Umbilical cord (tissue), 1 donor: ENCODE measurements at regions not wholly inside any gene's neighbourhood (a gene's known extent, or its start where the extent isn't known, plus 50 kb on each side); places are given as distances from the start of the nearest gene placed in this dataset.

ENCODE experiments used
- DNase-seq: peaks from one replicate; pipeline ENCODE4 v3.0.0-alpha.2; 2015; ENCODE audit warnings: low spot score

- DNase-seq = no peak
These were observed 310.7 kb upstream of the SLC14A2 start for GRCh38 chr18:45304558-45304957.

DNA sequence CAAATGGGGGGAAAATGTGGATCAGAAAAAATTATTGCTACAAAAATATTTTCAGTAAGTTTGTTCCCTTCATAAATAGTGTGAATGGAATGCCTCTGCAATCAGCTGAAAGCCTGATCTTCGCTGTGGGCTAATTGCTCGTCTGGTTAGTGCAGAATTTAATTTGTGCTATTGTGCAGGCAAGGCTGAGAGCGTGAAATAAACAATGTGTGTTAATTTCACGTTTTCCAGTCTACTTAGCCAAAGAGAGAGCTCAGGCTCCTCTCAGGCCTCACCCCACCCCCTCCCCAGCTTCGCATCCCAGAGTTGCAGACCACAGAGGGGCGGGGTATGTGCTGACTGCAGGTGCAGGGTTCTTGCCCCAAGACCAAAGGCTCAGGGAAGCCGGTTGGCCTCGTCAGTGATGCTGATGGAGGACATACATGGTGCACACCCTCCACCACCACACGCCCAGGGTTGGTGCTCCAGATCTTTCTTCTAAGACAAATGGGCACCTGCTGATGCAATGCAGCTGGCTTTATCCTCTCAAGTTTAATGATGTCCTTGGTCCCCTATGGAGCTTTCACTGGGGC lies 302.6 kb upstream of the SLC14A2 start:
- no peak for DNase-seq

GRCh38 chr18:45316127-45316526 lies 299.1 kb upstream of the SLC14A2 start:
- DNase-seq = no peak

GRCh38 chr18:45317948-45318640 lies 297.2 kb upstream of the SLC14A2 start:
- DNase-seq = no peak

- no peak for DNase-seq
These were observed 294.6 kb upstream of the SLC14A2 start for GRCh38 chr18:45320724-45321123.

DNA sequence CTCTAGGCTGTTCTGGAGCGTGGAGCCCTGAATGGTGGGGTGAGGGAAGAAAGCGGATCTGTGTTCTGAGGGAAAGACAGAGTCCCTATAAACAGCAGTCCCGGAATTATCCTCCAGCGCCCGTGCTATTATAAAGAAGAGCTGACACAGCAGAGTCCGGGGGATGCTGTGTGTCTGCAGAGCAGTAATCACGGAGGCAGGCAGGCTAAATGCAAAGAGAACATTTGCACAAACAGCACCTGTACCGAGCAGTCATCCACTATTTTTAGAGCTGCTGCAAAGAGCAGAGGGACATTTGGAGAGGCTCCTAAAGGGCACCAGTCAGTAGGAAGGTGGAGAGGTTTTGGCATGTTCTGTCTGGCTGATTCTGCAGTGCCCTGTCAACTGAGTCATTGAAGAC lies 293.8 kb upstream of the SLC14A2 start:
- peak; percentile 64 for DNase-seq

GRCh38 chr18:45322343-45322742 lies 292.9 kb upstream of the SLC14A2 start:
- DNase-seq = no peak

- no peak for DNase-seq
These were observed 291.2 kb upstream of the SLC14A2 start for GRCh38 chr18:45324101-45324494.

DNA sequence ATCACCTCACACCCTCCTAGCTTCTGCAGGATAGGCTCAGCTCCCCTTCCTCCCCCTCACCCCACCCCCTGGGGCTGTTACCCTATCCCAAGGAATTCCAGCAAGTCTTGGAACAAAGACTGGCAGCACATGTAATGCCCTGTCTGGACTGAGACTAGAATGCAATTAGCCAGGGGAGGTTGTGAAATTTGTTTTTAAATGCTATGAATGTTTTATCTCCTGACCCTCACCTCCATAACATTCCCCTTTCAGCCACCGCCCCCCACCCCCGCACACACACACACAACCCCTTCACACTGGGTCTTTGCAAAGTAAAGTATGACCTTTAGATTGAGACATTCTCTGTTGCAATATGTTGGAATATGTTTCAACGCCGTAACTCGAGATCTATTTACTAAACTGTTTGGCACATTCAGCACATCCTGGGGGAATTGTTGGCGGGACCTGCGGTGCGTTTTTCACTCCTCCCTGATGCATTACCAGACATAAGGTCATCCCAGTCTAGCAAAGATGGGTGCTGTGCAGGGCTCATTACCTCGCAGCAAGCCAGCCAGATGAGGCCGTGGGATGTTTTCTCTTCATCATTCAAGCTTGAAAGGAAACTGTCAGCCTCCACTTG lies 290.7 kb upstream of the SLC14A2 start:
- DNase-seq = no peak

DNA sequence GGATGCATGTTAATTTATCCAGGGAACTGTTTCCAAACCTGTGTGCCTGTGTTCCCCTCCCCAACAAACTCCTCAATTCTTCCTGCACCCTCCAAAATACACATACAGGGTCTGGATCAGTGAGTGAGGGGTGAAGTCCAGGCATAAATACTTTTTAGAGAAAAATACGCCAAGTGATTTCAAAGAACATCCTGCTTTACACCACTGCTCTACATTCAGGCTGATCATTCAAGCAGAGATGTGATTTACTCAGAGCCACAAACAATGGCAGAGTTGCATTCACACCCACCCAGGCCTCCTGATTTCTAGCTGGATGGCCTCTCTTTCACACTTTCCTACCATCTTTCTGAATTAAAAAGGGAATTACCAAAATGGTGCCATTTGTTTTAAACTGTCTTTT lies 289.5 kb upstream of the SLC14A2 start:
- no peak for DNase-seq

- no peak for DNase-seq
These were observed 288.8 kb upstream of the SLC14A2 start for GRCh38 chr18:45326505-45326904.

- no peak for DNase-seq
These were observed 287.0 kb upstream of the SLC14A2 start for GRCh38 chr18:45328296-45328695.

DNA sequence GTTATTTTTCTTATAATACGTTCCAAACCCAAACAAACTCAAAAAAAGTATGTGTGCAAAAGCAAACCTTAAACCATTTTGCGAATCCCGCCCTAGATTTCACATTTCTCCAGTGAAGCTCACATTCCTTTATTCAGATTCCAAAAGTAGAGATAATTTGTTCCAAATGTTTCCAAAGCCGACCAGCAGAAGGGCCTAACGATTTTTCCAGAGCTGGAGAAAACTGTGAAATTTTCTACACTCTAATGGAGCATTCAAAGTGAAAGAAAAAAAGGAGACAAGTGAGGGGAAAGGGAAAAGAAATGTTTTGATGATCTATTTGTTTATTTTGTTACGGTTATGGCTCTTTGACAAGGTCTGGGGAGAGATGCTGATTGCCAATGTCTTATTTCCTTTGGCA lies 286.5 kb upstream of the SLC14A2 start:
- DNase-seq = peak; percentile 70

DNA sequence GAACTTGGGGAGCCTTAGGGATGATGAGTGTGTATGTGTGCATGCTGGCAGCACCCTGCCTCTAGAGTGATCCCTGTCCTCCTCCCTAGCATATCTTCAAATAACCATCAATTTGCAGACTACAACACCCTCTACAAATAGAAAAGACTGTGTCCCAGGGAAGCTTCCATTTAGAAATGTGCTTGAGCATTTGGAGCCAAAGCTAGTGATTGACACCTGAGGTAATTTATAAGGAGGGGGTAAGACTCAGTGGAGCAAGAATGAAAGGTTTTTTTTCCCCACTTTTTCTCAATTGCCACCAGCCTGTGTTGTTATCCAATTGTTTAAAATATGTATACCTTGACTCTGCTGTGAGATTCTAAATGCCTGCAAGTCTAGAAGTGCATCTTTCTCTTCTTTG lies 286.0 kb upstream of the SLC14A2 start:
- DNase-seq = no peak

GRCh38 chr18:45330170-45330594 lies 285.1 kb upstream of the SLC14A2 start:
- DNase-seq = no peak

DNA sequence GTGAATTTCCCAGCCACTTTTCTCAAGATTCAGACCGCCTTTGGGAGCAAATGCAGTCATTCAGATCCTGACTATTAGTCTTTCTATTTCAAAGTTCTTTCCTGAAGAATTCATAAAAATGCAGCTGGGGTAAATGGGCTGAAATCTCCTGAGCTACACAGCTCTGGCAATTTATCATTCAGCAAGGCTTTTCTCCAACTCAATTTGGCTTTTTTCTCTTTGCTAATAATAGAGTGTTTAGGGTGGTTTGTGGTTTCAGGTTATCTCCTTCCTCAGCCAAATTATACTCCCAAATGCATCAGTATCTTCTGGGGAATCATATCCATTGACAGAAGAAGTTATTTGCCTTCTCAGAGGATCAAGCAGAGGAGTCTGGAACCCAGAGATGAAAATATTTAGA lies 282.4 kb upstream of the SLC14A2 start:
- no peak for DNase-seq

DNA sequence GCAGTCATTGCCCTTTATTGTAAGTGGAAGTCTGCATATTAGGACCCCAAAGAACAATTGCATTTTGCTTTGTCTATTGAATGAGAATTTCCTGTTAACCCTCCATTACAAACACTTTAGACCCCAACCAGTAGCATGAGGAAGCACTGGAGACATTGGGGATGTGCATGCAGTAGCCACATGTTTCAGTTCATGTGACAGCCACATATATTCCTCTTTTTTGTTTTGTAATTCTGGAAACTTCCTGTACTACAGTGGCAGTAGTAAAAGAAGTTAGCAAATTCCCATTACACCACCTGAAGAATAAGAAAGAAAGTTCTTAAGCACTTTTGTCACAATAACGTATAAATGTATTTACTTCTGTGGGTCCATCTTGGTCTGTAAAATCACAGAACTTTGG lies 281.1 kb upstream of the SLC14A2 start:
- no peak for DNase-seq

DNA sequence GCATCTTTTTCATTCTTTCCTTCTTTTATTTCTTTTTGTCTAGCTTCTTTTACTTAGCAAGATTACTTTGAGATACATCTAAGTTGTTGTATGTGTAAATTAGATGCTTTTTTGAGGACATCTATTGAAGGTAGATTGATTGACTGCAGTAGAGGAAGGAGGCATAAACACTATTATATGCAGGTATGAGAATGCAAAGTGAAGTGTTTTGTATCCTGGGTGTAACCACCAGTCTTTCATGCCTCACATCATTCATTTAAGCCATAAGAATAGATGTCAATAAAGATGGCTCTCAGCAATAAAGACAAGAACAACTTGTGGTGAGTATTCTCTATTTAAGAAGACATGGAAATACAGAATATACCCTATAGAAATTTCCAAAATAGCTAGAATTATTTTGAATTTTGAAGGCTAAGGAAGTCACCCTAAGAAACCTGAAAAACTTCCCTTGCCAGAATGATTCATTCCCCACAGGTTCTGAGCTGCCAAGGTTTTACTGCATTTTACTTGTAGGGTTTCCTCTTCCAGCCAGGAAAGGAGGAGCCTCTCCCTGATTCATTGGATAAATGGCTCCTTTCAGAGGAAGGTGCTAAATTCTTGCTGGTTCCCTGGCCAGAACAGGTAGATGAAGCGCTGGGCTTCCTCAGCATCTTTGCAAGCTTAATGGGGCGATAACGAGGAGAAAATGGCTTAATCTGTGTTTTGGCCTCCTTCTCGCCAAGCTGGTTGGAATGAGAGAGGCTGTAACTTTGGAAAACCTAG lies 279.8 kb upstream of the SLC14A2 start:
- no peak for DNase-seq

- DNase-seq = no peak
These were observed 278.8 kb upstream of the SLC14A2 start for GRCh38 chr18:45336448-45336847.

- no peak for DNase-seq
These were observed 277.8 kb upstream of the SLC14A2 start for GRCh38 chr18:45337477-45337876.

GRCh38 chr18:45339810-45340550 lies 275.3 kb upstream of the SLC14A2 start:
- no peak for DNase-seq

GRCh38 chr18:45340884-45341283 lies 274.4 kb upstream of the SLC14A2 start:
- no peak for DNase-seq
